Mucosa of rectum (tissue), 2 donors: ENCODE measurements at regions not wholly inside any gene's neighbourhood (a gene's known extent, or its start where the extent isn't known, plus 50 kb on each side); places are given as distances from the start of the nearest gene placed in this dataset.
"Not testable (repeated sequence)": the region's sequence is repeated elsewhere in the genome, so short reads cannot be mapped to it uniquely, and the experiment has no call there.

Experiments
- H3K27ac ChIP-seq, 2 donors: one replicate each; pipeline ENCODE4 v1.7.0; 2013; ENCODE audit warnings: inconsistent platforms in 2 of 2, low read depth in 2 of 2, low read length in 2 of 2
- H3K27me3 ChIP-seq, 2 donors: one replicate each; pipeline ENCODE4 v1.7.0; 2013; ENCODE audit warnings: low read length in 2 of 2; ENCODE audit not compliant: control insufficient read depth in 2 of 2, insufficient read depth in 2 of 2
- H3K36me3 ChIP-seq, 2 donors: one replicate each; pipeline ENCODE4 v1.7.0; 2013; ENCODE audit warnings: low read length in 2 of 2; ENCODE audit not compliant: control insufficient read depth in 2 of 2, insufficient read depth in 2 of 2
- H3K4me1 ChIP-seq, 2 donors: one replicate each; pipeline ENCODE4 v1.7.0; 2013; ENCODE audit warnings: low read length in 2 of 2, mild to moderate bottlenecking in 1 of 2; ENCODE audit not compliant: control insufficient read depth in 2 of 2, insufficient read depth in 2 of 2
- H3K4me3 ChIP-seq, 2 donors: one replicate each; pipeline ENCODE4 v1.7.0; 2013; ENCODE audit warnings: low read length in 2 of 2
- H3K9ac ChIP-seq, 2 donors: one replicate each; pipeline ENCODE4 v1.7.0; 2013; ENCODE audit warnings: low read length in 2 of 2, low read depth in 1 of 2, mild to moderate bottlenecking in 1 of 2
- H3K9me3 ChIP-seq, 2 donors: one replicate each; pipeline ENCODE4 v1.7.0; 2013; ENCODE audit warnings: low read length in 2 of 2; ENCODE audit not compliant: control insufficient read depth in 2 of 2
- donor health status: healthy.
- donor health status: Normal muscosa, but diverticular disease.

GRCh38 chr5:34205347-34205746 lies 162.3 kb upstream of the C1QTNF3 start:
- H3K36me3 ChIP-seq, H3K4me1 ChIP-seq, H3K4me3 ChIP-seq, H3K9me3 ChIP-seq, H3K9ac ChIP-seq, H3K27ac ChIP-seq, H3K27me3 ChIP-seq: not testable (repeated sequence)

DNA sequence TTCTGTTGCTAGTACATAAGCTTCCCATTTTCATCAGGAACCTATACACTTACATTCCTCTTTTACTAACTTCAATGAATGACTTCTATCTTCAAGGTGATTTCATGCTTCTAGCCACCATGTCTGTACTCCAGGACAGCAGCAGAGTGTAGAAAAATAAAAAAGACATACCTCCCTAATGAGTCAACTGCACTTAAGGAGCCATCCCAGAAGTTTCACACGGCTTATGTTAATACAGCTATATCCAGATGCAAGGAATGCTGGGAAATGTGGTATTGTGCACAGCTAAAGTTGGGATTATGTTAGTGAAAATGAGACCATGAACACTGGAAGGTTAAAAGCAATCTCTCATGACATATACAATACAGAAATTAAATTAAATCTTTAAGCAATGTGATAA lies 174.4 kb upstream of the C1QTNF3 start:
- not testable (repeated sequence) for H3K36me3 ChIP-seq, H3K4me3 ChIP-seq, H3K9ac ChIP-seq, H3K27ac ChIP-seq, H3K9me3 ChIP-seq, H3K27me3 ChIP-seq, H3K4me1 ChIP-seq

- not testable (repeated sequence) for H3K27ac ChIP-seq, H3K27me3 ChIP-seq, H3K9me3 ChIP-seq, H3K9ac ChIP-seq, H3K4me3 ChIP-seq, H3K36me3 ChIP-seq, H3K4me1 ChIP-seq
These were observed 178.5 kb upstream of the C1QTNF3 start for GRCh38 chr5:34221329-34222073.

GRCh38 chr5:34223158-34223557 lies 180.1 kb upstream of the C1QTNF3 start:
- H3K27me3 ChIP-seq, H3K36me3 ChIP-seq, H3K4me1 ChIP-seq, H3K27ac ChIP-seq, H3K9me3 ChIP-seq, H3K4me3 ChIP-seq, H3K9ac ChIP-seq: not testable (repeated sequence)

DNA sequence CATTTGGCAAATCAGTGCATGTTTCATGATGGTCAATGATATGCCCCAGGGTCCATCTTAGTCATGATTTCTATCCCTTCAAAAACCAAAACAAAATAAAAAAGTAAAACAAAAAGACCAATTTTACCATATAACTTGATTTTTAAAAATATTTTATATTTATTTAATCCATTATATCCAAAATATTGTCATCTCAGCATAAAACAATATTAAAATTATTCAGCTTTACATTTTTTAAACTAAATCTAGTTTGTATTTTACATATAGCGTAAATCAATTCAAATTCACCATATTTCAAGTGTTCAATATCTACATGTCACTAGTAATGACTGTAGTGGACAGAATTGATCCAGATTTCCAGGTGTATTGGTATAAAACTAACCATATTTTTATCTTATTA lies 187.4 kb upstream of the C1QTNF3 start:
- H3K9me3 ChIP-seq, H3K27me3 ChIP-seq, H3K9ac ChIP-seq, H3K27ac ChIP-seq, H3K4me3 ChIP-seq, H3K36me3 ChIP-seq, H3K4me1 ChIP-seq: not testable (repeated sequence)

DNA sequence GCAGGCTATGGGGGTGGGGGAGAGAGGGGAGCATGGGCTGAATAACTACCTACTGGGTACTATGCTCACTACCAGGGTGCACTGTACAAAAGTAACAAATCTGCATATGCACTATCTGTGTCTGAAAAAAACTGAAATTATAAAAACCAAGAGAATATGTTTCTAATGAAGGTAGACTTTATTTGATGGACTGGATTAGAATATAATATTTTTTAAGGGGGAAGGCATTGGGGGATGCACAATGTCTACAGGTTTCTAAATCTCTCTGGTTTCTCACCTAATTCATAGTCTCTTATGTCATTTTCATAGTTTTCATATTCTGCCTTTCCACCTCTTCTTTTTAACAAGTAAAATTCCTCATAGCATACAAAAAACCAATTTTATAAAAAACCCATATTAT lies 200.8 kb upstream of the C1QTNF3 start:
- H3K4me3 ChIP-seq = peak overlapping the region; percentile 35 to 52
- H3K36me3 ChIP-seq, H3K27me3 ChIP-seq, H3K9ac ChIP-seq, H3K4me1 ChIP-seq, H3K27ac ChIP-seq, H3K9me3 ChIP-seq: not testable (repeated sequence)

DNA sequence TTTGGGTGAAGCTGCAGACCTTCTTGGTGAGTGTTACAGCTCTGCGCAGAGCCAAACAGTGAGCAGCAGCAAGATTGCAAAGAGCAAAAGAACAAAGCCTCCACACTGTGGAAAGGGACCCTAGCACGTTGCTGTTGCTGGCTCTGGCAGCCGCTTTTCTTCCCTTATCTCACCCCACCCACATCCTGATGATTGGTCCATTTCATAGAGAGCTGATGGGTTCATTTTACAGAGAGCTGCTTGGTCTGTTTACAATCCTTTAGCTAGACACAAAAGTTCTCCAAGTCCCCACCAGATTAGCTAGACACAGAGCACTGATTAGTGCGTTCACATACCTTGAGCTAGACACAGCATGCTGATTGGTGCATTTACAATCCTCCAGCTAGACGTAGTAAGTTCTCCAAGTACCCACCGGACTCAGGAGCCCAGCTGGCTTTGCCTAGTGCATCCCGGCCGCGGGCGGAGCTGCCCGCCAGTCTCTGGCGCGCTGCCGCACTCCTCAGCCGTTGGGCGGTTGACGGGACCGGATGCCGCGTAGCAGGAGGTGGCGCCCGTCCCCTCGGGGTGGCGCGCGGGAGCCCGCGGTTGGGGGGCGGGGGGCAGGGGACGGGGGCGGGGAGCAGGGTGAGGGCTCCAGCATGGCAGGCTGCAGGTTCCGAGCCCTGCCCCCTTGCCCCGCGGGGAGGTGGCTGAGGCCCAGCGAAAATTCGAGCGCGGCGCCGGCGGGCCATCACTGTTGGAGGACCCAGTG lies 201.4 kb upstream of the C1QTNF3 start:
- not testable (repeated sequence) for H3K4me1 ChIP-seq, H3K27me3 ChIP-seq, H3K9me3 ChIP-seq, H3K36me3 ChIP-seq, H3K9ac ChIP-seq
- Histone ChIP-seq H3K27ac (peak overlapping the region; percentile 52 to 55), H3K4me3 (peak overlapping the region; percentile 35 to 52)

DNA sequence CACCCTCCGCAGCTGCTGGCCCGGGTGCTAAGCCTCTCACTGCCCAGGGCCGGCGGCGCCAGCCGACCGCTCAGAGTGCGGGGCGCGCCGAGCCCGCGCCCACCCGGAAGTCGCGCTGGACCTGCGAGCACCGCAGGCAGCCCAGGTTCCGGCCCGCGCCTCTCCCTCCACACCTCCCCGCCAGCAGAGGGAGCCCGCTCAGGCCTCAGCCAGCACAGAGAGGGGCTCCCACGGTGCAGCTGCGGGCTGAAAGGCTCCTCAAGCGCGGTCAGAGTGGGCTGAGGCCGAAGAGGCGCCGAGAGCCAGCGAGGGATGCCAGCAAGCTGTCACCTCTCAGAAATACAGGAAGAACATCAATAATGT lies 202.0 kb upstream of the C1QTNF3 start:
- not testable (repeated sequence) for H3K4me3 ChIP-seq
- H3K27ac ChIP-seq = peak overlapping the region; percentile 52 to 55

GRCh38 chr5:34245813-34246212 lies 202.8 kb upstream of the C1QTNF3 start:
- H3K27ac ChIP-seq = not testable (repeated sequence)

More for the DNA sequence above, 202.0 kb upstream of the C1QTNF3 start:
- not testable (repeated sequence) for H3K9me3 ChIP-seq, H3K9ac ChIP-seq, H3K36me3 ChIP-seq, H3K27me3 ChIP-seq, H3K4me1 ChIP-seq

GRCh38 chr5:34258598-34258997 lies 215.6 kb upstream of the C1QTNF3 start:
- not testable (repeated sequence) for H3K4me1 ChIP-seq, H3K27ac ChIP-seq, H3K36me3 ChIP-seq

More at GRCh38 chr5:34245813-34246212, 202.8 kb upstream of the C1QTNF3 start:
- not testable (repeated sequence) for H3K27me3 ChIP-seq, H3K4me1 ChIP-seq, H3K36me3 ChIP-seq, H3K9me3 ChIP-seq
- peak overlapping the region in 1 of 2 donors; percentile 38 for H3K9ac ChIP-seq
- H3K4me3 ChIP-seq = peak overlapping the region in 1 of 2 donors; percentile 59

More at GRCh38 chr5:34258598-34258997, 215.6 kb upstream of the C1QTNF3 start:
- H3K9ac ChIP-seq, H3K9me3 ChIP-seq, H3K4me3 ChIP-seq, H3K27me3 ChIP-seq: not testable (repeated sequence)
